Hematopoietic multipotent progenitor cell treated with erythropoietin and hydrocortisone succinate and interleukin-3 and kit ligand, for 8 days (in vitro differentiated cells): ENCODE measurements at regions not wholly inside any gene's neighbourhood (a gene's known extent, or its start where the extent isn't known, plus 50 kb on each side); places are given as distances from the start of the nearest gene placed in this dataset.
"Not testable (repeated sequence)": the region's sequence is repeated elsewhere in the genome, so short reads cannot be mapped to it uniquely, and the experiment has no call there.

Source experiments
- DNase-seq: peaks from one replicate; pipeline ENCODE4 v3.0.0-alpha.2; 2015

GRCh38 chr5:86671536-86671935 lies 53.8 kb downstream of the COX7C start:
- DNase-seq, result no peak

DNA sequence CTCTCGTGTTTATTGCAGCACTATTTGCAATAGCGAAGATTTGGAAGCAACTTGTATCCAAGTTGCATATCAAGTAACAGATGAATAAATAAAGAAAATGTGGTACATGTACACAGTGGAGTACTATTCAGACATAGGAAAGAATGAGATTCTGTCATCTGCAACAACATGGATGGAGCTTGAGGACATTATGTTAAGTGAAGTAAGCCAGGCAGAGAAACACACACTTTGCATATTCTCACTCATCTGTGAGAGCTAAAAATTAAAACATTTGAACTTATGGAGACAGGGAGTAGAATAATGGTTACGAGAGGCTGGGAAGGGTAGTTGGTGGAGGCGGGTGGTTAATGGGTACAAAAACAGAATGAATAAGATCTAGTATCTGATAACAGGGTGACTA lies 56.3 kb downstream of the COX7C start:
- DNase-seq, result no peak

DNA sequence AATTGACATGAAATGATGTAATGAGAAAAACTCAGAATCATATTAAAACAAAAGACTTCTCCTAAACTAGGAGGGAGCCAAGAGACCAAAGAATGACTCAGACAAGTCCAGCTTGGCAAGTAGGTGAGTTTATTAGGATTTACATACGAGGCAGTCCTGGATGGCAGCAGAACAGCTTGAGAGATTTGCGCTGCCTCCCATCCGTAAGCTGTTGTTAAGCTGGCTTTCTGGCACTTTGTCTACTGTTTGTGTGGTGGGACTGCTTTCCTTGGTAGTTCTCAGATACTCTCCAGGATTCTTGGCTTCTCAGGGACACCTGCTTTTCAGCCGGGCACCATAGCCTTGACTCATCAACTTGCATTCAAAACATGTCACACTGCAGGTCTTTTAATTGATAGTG lies 57.6 kb downstream of the COX7C start:
- DNase-seq, result no peak

DNA sequence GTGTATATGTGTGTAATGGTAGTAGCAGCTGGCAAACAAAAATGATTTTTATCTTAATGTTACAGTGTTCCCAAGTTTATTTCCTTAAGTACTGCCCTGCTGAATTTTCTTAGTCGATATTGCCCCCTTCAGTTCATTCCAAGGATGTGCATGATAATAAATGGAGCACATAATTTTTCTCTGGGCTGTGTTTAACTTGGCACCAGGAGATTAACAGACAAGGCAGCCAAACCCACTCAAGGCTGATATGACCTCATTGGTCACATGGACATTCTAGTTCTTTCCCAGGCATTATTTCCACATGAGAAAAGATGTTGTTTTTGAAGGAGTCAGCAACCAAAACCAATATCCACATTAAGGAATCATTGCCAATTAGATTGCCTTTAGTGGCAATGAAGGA lies 61.8 kb downstream of the COX7C start:
- peak; percentile 68 for DNase-seq

GRCh38 chr5:86679949-86680348 lies 62.2 kb downstream of the COX7C start:
- no peak for DNase-seq

GRCh38 chr5:86684222-86684621 lies 66.5 kb downstream of the COX7C start:
- no peak for DNase-seq

- no peak for DNase-seq
Observed at GRCh38 chr5:86686046-86686445, 68.3 kb downstream of the COX7C start.

- DNase-seq, result no peak
Observed at GRCh38 chr5:86688406-86688805, 70.7 kb downstream of the COX7C start.

DNA sequence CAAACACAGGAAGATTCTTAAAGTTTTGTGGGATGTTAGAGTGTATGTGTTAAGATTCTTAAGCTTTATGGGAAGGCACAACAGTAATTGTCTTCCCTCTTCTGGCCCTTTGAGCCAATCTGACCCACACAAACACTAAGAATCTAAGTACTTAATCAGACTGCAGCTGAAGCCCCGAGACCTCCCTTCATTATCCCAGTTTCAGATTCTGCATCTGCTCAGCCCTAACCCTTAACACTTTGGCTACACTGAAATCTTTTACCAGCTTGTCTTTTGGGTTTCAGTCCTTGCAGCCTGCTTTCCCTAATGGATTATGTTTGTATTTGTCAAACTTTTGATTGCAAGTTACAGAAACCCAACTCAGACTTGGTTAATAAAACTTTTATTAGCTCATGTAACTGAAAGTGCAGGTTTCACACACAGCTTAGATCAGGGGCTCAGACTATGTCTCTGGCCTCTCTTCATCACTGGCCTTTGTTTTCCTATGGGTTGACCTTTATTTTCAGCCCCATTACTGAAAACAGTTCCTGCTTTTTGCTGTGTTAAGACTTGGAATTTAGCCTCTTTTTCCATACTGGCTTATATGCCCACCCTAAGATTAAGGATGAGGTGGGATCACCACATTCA lies 71.5 kb downstream of the COX7C start:
- DNase-seq, result no peak

GRCh38 chr5:86709157-86709881 lies 91.6 kb downstream of the COX7C start:
- no peak for DNase-seq

- DNase-seq, result no peak
Observed at GRCh38 chr5:86716121-86716520, 98.4 kb downstream of the COX7C start.

GRCh38 chr5:86731319-86732117 lies 113.8 kb downstream of the COX7C start:
- DNase-seq, result not testable (repeated sequence)

GRCh38 chr5:86735370-86735769 lies 117.6 kb downstream of the COX7C start:
- DNase-seq, result no peak

DNA sequence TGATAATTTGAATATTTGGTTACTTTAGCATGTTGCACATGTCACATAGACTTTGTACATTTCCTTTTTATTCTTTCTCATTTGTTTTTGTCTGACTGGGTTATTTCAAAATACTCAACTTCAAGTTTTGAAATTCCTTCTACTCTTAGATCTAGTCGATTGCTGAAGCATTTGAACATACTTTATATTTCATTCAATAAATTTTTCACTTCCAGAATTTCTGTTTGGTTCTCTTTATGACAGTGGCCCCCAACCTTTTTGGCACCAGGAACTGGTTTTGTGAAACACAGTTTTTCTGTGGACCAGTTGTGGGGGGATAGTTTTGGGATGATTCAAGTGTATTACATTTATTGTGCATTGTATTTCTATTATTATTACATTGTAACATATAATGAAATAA lies 119.8 kb downstream of the COX7C start:
- DNase-seq, result no peak

DNA sequence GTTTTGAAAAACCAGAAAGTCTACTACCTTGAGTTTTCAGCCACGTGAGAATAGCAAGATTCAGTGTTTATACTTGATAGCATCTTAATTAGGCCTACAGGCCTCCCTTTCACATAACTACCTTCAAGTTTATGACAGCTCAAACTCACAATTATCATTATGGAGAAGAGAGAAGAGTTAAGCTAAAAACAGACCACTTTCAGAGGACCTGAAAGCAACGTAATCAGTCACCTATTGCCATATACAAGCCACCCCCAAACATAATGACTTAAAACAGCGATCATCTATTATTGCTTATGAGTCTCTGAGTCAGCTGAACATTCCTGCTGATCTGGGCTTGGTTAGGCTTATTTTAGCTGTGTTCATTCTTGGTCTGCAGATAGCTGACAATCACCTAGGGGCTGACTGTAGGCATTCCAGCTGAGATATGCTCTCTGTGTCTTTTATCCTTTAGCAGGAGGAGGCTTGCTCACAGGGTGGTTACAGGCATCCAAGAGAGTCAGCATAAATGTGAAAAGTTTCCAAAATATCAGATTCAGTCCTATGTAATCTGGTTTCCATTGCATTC lies 130.9 kb downstream of the COX7C start:
- no peak for DNase-seq

DNA sequence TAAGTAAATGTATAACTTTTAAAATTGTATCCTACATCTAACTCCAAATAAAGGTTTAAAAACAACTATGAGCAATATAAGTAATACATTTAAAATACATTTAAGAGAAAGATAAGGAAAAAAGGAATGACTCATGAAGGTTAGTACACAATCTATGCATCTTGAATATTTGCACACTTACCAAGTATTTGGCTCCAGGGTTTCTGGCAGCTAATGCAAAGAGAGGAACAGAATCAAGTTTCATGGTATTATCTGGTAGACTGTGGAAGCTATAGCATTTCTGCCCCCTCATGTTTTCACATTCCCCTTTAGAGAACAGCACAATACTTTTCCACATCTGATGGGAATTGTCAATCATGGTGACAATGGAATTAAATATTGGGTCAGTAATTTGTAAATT lies 132.1 kb downstream of the COX7C start:
- DNase-seq, result no peak

DNA sequence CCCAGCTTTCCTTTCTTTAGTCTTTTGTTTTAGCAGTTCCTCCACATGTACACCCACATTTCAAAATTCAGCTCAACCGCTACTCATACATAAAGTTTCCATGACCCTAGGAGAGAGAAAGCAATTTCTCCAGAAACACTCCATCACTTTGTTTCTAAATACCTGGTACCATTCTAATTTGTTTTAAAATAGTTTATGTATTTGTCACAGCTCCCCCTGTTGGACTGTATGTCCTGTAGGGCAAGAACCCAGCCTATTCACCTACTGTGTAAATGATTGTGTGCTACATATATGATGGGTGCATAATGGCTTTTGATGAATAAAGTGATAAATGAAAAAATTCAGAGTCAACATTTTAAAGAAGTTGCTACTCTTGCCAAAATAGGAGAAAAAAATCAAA lies 139.1 kb downstream of the COX7C start:
- no peak for DNase-seq

DNA sequence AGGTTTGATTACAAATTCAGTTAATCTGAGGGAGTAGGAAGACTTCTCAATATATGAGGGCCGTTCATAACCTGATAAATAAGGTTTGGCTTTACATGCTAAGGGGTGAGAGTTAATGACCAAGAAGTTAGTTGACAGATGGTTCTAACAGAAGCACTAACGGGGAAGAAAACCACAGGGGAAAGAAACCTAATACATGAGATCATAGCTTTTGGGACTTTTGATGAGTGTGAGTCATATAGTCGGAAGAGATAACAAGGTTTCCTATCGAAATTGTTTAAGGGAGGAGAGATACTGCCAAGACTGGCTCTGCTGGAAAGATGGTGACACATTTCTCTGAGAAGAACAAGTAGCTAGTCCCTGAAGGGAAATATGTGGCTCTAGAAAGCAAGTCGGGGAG lies 140.1 kb downstream of the COX7C start:
- DNase-seq, result no peak

- no peak for DNase-seq
Observed at GRCh38 chr5:86760661-86761060, 142.9 kb downstream of the COX7C start.

GRCh38 chr5:86763929-86764328 lies 146.2 kb downstream of the COX7C start:
- no peak for DNase-seq

DNA sequence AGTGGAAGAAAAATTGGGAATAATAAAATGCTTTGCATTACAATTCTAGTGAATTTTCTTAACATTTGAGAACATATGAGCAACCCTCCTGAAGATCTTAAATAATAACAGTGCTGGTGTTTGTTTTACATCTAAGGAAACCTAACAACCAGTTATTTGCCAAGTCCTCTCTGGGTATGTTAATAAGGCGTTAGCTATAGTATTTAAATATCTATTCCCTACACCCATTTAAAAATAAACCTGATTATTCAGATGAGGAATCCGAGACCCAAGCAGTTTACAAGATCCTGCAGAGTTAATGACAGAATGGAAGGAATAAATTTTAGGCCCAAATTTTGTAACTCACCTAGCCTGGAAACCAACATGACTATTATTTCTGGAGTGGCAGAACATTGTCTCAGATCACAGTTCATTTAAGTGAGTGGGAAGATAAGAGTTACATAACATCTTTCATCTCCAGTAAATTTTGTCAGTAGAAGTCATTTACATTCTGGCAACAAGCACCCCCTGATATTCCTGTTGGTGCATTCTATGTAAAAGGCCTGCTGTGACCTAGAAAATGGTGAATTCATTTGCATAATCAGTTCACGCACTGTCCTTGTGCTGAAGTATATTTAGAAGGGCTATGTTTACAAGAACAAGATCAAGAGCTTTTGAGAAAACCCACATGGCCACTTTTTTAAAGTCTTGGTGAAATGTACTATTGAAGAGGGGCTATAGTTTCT lies 148.2 kb downstream of the COX7C start:
- no peak for DNase-seq

DNA sequence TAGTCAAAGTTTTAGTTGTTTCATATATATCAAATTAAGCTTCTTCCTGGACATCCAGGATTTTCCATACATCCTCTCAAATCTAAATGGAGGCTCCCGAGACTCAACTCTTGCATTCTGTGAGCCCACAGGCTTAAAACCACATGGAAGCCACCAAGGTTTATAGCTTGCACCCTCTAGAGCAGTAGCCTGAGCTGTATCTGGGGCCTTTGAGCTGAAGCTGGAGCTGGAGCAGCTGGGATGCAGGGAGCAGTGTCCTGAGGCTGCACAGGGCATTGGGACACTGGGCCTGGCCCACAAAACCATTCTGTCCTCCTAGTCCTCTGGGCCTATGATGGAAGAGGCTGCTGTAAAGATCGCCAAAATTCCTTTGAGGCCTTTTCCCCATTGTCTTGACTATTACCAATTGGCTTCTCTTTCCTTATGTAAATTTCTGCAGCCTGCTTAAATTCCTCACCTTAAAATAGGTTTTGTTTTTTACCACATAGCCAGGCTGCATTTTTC lies 151.0 kb downstream of the COX7C start:
- no peak for DNase-seq

- DNase-seq, result no peak
Observed at GRCh38 chr5:86780018-86780417, 162.3 kb downstream of the COX7C start.
